GM18508 (cell line): ENCODE measurements at regions not wholly inside any gene's neighbourhood (a gene's known extent, or its start where the extent isn't known, plus 50 kb on each side); places are given as distances from the start of the nearest gene placed in this dataset.

Source experiments
- ATAC-seq: cut with Tn5 transposase; IDR thresholded peaks from one replicate; pipeline ENCODE4 v1.9.1; 2021; ENCODE audit warnings: moderate number of reproducible peaks; ENCODE audit not compliant: insufficient read depth, unreplicated experiment

GRCh38 chr9:109830545-109830944 is 50.5 kb downstream of the PALM2AKAP2 start:
- ATAC-seq = no peak

DNA sequence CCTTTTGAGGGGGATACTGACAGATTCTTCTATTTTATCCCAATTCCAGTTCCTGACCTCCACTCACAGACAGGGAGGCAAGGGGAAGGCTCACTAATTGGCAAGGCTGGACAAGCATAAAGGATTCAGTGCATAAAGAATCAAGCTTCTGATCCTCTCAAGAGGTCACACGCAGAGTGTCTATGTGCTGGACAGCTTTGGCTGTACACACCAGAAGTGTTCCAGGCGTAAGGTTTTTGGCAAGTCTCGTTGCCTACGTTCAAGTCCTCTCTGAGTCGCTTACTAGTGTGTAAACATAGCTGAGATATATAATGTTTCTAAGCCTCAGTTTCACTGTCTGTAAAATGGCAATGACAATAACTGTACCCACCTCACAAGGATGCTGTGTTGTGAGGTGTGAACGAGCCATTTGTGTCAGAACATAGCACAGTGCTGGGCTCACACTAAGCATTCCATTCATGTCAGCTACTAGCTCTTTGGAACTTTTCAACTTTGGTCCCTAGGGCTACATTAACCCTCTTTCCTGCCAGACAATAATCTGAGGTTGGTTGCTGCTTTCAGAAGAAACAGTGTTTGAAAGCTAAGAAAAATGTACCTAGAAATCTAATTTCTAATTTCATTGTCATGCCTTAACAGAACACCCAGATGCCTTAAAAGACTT is 52.1 kb downstream of the PALM2AKAP2 start:
- ATAC-seq = no peak

DNA sequence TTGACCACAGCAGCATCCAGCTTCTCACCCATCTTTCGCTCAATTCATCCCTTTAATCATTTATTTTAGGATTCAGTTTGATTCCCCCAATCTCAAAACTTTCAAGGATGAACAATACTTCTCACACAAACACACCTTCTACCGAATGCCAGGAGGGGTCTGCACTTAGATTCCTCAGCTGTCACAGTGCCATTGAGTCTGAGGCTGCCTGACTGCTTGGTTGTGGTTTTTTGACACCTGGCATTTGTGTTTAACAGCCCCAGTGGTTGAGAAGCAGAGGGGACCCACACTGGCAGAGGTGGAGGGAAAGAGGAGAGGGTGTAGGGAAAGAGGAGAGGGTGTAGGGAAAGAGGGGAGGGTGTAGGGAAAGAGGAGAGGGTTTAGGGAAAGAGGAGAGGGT is 54.9 kb downstream of the PALM2AKAP2 start:
- ATAC-seq = no peak

GRCh38 chr9:109843641-109844040 is 63.6 kb downstream of the PALM2AKAP2 start:
- ATAC-seq = no peak

DNA sequence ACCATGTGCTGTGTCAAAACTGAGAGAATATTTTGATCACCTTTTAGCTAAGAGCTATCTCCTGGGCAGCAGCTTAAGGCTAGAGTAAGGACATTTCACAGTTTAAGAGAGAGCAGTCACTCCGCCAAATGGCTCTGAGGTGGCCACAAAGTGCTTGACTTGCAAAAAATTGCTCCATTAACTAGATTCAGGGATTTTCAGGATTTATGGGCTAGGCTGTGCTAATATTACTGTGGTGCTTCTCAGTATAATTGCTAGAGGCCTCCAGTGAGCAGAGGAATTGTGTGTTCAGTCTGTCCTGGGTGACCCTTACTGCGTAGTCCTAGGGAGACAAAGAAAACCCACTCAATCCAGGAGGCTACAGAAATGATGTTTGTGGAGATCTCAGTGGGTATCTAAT is 65.2 kb downstream of the PALM2AKAP2 start:
- no peak for ATAC-seq

DNA sequence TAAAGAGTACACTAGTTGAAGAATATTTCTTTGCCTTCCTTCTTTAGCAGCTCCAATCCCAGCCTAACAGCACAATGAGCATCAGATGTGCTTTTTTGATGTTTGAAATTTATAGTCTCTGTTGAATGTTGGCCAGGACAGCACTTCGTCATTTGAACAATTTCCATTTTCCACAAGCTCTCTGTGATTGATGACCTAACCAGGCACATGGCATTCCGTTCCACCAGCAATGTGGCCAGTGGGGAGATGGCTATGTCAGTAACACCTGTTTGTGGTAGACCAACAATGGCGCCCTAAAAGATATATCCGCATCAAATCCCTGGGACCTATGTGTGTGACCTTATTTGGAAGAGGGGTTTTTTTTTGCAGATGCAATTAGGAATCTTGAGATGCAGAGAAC is 66.8 kb downstream of the PALM2AKAP2 start:
- ATAC-seq = no peak

GRCh38 chr9:109852556-109852955 is 72.6 kb downstream of the PALM2AKAP2 start:
- ATAC-seq = no peak

DNA sequence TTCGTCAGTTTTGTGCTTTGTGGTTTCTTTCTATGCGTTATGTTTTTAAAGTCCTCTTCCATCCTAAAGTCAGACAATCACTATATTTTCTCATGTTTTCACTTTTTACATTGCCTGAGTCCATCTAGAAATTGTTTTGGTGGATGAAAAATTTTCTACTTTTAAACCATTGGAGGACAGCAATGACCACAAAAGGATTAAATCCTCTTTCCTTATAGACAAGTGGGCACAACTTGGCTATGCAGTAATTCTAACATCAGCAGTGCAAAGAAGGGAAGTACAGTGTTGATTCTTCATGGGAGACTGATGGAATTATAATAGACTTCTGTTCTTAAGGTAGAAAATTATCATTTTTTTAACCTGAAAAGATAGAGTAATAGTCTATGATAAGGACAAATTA is 75.5 kb downstream of the PALM2AKAP2 start:
- no peak for ATAC-seq

GRCh38 chr9:109856785-109857184 is 76.8 kb downstream of the PALM2AKAP2 start:
- no peak for ATAC-seq

GRCh38 chr9:109857336-109857735 is 77.3 kb downstream of the PALM2AKAP2 start:
- ATAC-seq = no peak

- no peak for ATAC-seq
Measured at GRCh38 chr9:109859447-109859846, 79.4 kb downstream of the PALM2AKAP2 start.

- ATAC-seq = no peak
Measured at GRCh38 chr9:109860521-109860920, 80.5 kb downstream of the PALM2AKAP2 start.

GRCh38 chr9:109861499-109861898 is 81.5 kb downstream of the PALM2AKAP2 start:
- ATAC-seq = no peak

DNA sequence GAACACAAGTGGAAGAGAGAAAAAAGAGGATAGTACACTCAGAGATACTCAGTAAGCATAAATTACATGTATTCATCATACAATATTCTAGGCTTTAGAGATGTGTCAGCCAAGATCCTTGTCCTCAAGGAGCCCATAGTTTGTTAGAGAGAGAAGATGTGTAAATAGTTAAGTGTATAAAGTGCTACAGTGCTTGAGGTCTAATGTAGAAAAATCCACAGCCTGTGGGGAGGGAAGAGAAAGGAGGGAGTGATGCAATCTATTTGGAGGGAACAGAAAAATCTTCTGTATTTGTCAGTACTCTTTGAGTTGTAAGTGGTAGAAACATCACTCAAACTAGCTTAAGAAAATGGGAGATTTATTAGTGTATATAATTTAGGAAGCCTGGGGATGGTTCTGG is 81.9 kb downstream of the PALM2AKAP2 start:
- ATAC-seq = no peak

- ATAC-seq = no peak
Measured at GRCh38 chr9:109862452-109862851, 82.5 kb downstream of the PALM2AKAP2 start.

GRCh38 chr9:109863961-109864360 is 84.0 kb downstream of the PALM2AKAP2 start:
- no peak for ATAC-seq

- ATAC-seq = no peak
Measured at GRCh38 chr9:109865521-109865920, 85.5 kb downstream of the PALM2AKAP2 start.

GRCh38 chr9:109868207-109868606 is 88.2 kb downstream of the PALM2AKAP2 start:
- ATAC-seq = no peak

DNA sequence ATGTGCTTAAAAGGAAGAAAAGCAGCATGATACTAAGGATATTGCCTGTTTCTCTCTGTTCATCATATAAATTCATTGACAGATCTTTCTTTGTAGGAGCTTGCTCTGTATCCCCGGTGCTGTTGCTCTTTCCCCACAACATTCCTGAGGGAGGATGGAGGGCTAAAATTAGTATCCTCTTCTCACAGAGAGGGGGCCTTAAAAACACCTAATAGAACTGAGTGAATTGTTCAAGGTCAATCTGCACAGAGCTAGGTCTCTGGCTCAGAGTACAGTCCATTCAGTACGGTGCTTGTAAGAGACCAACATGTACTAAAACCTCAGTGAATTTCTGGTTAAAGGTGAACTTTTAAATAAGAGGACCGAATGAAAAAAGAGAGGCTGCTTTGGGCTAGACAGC is 88.7 kb downstream of the PALM2AKAP2 start:
- no peak for ATAC-seq

GRCh38 chr9:109870365-109870764 is 90.4 kb downstream of the PALM2AKAP2 start:
- ATAC-seq = no peak

- no peak for ATAC-seq
Measured at GRCh38 chr9:109872901-109873300, 92.9 kb downstream of the PALM2AKAP2 start.

- no peak for ATAC-seq
Measured at GRCh38 chr9:109875495-109876129, 95.6 kb downstream of the PALM2AKAP2 start.
